ENCODE measurements at regions not wholly inside any gene's neighbourhood (a gene's known extent, or its start where the extent isn't known, plus 50 kb on each side); places are given as distances from the start of the nearest gene placed in this dataset.

DNA sequence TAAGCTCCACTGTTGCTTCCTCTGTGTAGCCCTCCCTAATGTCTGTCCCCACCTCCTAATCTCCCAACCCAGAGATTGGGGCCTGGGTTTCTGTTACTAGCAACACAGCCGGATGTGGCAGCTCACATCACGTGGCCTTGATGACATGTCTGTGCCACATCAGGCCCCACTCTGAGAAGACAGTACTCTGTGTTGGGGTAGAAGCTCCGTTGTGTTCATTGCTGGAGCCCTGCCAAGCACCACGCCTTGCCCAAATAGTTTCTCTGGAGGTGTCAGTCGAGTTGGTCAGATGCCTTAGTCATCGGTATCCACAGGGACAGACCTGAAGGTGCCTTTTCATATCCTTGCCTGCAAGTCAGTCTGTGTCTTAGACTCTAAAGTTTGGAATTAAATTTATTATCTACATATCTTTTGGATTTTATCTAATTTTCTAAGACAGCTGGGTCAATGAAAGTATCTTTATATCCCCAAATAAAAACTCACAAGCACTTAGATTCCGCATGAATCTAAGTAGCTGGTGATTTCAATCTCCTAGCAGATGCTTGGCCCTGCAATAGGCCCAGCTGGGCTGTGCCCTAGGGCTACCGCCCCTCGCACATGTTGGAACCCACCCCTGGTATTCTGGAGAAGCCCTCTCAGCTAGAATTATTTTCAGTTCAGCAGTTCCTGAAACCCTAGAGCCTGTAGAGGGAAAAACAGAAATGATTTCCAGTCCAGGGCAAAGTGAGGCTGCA lies 204.0 kb upstream of the TSHZ3 start:
- no peak for DNase-seq

DNA sequence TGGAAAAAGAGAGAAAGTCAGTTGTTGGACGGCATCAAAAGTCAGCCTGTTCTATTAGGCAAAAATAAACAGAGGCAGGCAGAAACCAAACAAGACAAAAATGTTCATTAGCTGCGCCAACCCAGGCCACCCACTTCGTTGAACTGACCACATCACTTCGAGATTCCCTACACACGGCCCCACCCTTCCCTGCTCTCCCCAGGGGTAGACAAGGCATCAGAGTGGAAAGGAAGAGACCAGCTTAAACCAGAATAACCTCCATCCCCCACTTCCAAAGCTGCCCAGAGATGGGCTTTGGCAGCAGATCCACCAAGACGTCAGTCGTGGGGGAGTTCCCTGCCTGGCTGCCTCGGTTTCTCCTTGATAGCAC lies 204.6 kb upstream of the TSHZ3 start:
- H3K27ac Mint-ChIP-seq, result no peak overlapping the region
- H3K27me3 Mint-ChIP-seq (ENCODE audit: low read depth in 3 of 3), result peaks cover 5 to 9% (median 7%) of the 10 kb centered on the region in 3 donors
- no peak overlapping the region for H3K4me3 Mint-ChIP-seq
- peaks cover 0 to 1% (median 0%) of the 10 kb centered on the region in 6 donors for H3K9me3 Mint-ChIP-seq
- no peak for DNase-seq
- no peaks in the 10 kb centered on the region for H3K36me3 Mint-ChIP-seq
- no peaks in the 10 kb centered on the region for H3K4me1 Mint-ChIP-seq

More for the DNA sequence above, 204.0 kb upstream of the TSHZ3 start:
- Mint-ChIP-seq H3K36me3 (no peaks in the 10 kb centered on the region), H3K4me3 (no peak overlapping the region), H3K4me1 (no peaks in the 10 kb centered on the region), H3K27me3 (ENCODE audit: low read depth in 3 of 3) (peaks cover 5 to 7% (median 7%) of the 10 kb centered on the region in 3 donors), H3K9me3 (peaks cover 0 to 1% (median 0%) of the 10 kb centered on the region in 6 donors), H3K27ac (no peak overlapping the region)

DNA sequence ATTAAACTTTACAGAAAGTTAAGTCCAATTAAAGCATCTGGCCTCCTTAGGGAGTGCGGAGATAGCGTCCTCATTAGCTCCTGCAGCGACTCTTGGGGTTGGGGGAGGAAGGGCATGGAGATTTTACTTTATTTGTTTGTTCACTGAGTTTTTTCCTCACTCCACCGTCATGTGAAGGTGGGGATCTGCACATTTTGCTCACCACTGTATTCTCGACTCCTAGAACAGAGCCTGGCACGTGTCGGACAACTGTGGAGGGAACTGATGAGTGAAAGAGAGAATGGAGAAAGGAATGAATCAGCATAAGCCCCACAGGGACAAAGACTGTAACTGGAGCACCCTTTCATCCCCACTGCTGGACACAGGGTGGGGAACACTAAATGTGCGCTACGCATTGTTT lies 205.1 kb upstream of the TSHZ3 start:
- no peak overlapping the region for H3K4me3 Mint-ChIP-seq
- H3K9me3 Mint-ChIP-seq, result peaks cover 0 to 1% (median 0%) of the 10 kb centered on the region in 6 donors
- DNase-seq, result no peak
- H3K27me3 Mint-ChIP-seq (ENCODE audit: low read depth in 3 of 3), result peaks cover 4 to 9% (median 7%) of the 10 kb centered on the region in 3 donors
- H3K4me1 Mint-ChIP-seq, result no peaks in the 10 kb centered on the region
- no peak overlapping the region for H3K27ac Mint-ChIP-seq
- H3K36me3 Mint-ChIP-seq, result no peaks in the 10 kb centered on the region

DNA sequence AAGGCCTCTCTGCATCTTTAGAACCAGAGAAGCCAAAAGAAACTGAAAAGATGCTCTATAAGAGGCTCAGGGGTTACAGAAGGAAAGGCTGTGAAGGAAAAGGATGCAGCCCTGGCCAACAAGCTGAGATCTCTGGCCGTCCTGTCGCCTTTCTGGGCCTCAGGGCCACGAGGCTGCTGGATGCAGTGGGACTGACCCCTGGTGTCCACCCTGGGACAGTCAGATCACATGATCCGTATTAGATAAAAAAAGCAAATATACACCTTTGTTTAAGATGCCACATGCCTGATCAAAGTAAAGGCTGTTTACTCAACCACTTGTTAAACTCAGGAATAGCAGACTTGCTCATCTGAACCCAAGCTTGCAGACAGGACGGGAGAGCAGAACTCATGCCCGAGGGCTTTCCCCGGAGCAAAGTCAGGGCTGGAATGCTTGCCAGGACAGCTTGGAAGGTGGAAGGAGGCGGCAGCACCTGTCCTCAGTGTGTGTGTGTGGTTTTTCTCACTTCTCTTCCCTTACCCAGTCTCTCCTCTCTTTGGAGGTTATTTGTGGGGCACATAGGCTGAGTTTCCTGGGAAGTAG lies 206.5 kb upstream of the TSHZ3 start:
- Mint-ChIP-seq H3K27ac (no peak overlapping the region), H3K4me1 (no peaks in the 10 kb centered on the region)
- DNase-seq, result no peak

DNA sequence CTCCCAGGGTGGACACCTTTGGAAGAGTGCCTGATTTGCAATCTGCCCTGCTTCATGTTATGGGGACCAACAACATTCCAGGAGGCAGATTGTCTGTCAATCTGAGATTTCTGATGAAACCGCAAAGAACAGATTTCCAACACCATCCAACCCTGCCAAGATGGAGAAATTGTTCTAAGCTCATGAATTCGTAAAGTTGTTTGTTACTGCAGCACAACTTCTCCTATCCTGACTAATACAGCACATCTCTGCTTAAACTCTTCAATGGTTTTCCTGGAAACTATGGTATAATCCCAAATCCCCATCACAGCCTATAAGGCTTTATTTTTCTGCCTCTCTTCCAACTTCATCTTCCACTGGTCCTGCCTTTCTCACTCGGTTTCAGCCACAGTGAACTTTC lies 210.3 kb upstream of the TSHZ3 start:
- Mint-ChIP-seq H3K9me3 (peaks cover 0 to 1% (median 0%) of the 10 kb centered on the region in 6 donors), H3K4me3 (no peak overlapping the region), H3K4me1 (no peaks in the 10 kb centered on the region), H3K36me3 (no peaks in the 10 kb centered on the region), H3K27me3 (ENCODE audit: low read depth in 3 of 3) (peaks cover 2 to 8% (median 4%) of the 10 kb centered on the region in 3 donors), H3K27ac (no peak overlapping the region)
- DNase-seq, result no peak

More for the DNA sequence above, 206.5 kb upstream of the TSHZ3 start:
- H3K4me3 Mint-ChIP-seq, result no peak overlapping the region
- H3K36me3 Mint-ChIP-seq, result no peaks in the 10 kb centered on the region
- H3K27me3 Mint-ChIP-seq (ENCODE audit: low read depth in 3 of 3), result peaks cover 2 to 7% (median 7%) of the 10 kb centered on the region in 3 donors
- peaks cover 0 to 1% (median 0%) of the 10 kb centered on the region in 6 donors for H3K9me3 Mint-ChIP-seq

DNA sequence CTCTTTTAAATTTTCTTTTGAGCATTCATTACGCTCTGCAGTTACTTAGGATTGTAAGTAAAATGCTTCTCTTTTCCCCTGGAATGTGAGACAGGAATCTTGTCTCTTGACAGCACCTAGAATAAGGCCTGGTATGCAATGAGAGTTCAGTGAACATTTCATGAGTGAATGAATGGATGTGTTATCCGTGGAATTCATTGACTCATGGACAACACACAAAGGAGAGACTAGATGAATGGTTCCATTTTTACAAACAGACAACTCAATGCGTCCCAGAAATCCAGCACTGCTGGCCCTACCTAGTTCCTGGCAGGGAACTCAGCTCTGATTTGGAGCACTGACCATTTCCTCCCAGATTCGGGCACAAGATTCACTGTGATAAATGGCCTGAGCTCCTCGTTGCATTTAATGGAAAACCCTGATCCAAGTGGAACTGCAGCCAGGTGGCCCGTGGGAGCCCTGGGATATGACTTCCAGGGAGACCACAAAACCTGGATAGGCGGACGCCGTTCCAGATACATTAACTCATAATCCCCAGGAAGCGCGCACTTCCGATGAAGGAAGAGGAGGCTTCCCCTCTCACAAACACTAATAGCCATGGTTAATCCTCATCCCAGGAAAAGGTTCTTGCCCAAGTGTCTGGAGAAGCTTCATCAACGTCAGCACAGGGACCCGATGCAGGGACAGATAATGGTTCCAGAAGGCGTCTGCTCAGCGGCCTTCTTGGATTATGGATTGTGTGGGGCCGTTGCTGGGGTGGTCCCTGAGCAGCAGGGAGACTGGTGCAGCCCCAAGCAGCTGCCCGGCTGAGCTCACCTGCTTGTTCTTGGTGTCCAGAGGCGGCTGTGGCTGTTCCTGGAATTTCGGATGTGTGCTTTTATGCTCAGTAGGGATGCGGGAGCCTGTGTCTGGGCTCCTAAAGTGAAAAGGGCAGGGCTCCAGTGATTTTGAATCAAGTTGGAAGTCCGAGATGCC lies 211.1 kb upstream of the TSHZ3 start:
- no peaks in the 10 kb centered on the region for H3K36me3 Mint-ChIP-seq
- H3K27me3 Mint-ChIP-seq (ENCODE audit: low read depth in 3 of 3), result peaks cover 3 to 8% (median 4%) of the 10 kb centered on the region in 3 donors
- DNase-seq, result no peak
- peaks cover 0 to 1% (median 0%) of the 10 kb centered on the region in 6 donors for H3K9me3 Mint-ChIP-seq
- H3K27ac Mint-ChIP-seq, result no peak overlapping the region
- H3K4me1 Mint-ChIP-seq, result no peaks in the 10 kb centered on the region
- no peak overlapping the region for H3K4me3 Mint-ChIP-seq

DNA sequence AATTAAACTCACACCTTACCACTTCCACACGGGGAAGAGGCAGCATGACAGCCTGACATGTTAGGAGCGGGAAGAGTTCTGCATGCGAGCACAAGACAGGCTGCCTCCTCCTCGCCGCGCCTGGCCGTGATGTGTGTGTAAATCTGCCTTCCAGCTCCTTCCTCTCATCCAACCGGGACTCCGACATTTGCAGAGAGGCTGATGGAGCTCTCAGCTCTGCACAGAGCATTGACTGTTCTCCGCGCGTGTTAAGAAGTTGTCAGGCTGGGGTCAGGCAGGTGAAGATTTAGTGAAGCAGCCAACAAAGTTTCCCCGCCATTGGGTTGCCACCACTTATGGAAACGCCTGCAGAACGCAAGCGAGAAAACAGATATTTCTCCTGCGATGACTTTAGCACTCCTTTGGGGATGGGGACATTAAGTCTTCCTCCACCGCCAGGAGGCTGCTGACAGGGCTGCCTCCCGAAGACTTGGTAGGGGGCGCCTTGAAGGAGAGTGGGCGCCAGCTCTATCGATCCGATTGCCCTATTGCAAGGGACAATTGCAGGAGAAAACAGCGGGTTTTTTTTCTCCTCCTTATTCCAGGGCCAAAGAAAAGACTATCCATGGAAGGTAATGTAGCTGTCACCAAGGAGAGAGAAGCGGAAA lies 213.9 kb upstream of the TSHZ3 start:
- Mint-ChIP-seq H3K4me3 (no peak overlapping the region), H3K27ac (no peak overlapping the region), H3K4me1 (no peaks in the 10 kb centered on the region), H3K36me3 (no peaks in the 10 kb centered on the region), H3K27me3 (ENCODE audit: low read depth in 3 of 3) (peaks cover 2 to 9% (median 3%) of the 10 kb centered on the region in 3 donors), H3K9me3 (peaks cover 0 to 2% (median 0%) of the 10 kb centered on the region in 6 donors)
- no peak for DNase-seq

DNA sequence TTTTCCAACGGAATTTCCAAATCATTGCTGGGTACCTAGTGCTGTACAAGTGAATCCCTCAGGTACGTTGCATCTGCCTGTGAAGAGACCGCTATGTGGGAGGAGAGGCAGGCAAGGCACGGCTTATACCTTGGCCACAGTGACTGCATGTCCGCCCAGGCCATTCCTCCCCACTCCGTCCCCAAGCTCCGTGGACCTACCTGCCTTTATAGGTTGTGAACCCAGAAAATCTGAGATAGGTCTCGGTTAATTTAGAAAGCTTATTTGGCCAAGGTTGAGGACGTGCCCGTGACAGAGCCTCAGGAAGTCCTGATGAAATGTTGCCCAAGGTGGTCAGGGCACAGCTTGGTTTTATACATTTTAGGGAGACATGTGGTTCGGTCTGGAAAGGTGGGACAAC lies 218.5 kb upstream of the TSHZ3 start:
- Mint-ChIP-seq H3K4me3 (no peak overlapping the region), H3K27me3 (ENCODE audit: low read depth in 3 of 3) (peaks cover 0 to 5% (median 2%) of the 10 kb centered on the region in 3 donors), H3K4me1 (no peaks in the 10 kb centered on the region), H3K27ac (no peak overlapping the region), H3K36me3 (no peaks in the 10 kb centered on the region), H3K9me3 (peaks cover 0 to 2% (median 0%) of the 10 kb centered on the region in 6 donors)
- no peak for DNase-seq

DNA sequence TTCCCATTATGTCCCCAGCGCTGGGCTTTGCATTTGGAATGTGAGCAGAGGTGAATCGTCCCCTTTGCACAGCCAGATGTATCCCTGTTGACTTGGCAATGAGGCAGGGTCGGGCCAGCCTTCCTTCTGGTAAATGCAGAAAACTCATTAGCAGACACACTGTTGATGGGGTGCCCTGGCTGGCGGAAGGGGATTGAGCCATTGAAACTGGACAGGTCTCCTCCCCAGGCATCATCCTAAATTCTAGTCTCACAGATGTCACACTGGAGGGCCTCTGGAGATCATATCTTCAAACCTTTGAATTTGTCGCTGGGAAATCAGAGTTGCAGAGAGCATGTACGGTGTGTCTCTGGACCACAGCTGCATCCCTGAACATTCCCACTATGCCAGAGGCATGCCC lies 219.5 kb upstream of the TSHZ3 start:
- H3K27ac Mint-ChIP-seq, result no peak overlapping the region
- no peaks in the 10 kb centered on the region for H3K4me1 Mint-ChIP-seq
- H3K9me3 Mint-ChIP-seq, result peaks cover 0 to 2% (median 0%) of the 10 kb centered on the region in 6 donors
- no peak overlapping the region for H3K4me3 Mint-ChIP-seq
- DNase-seq, result no peak
- peaks cover 0 to 5% (median 2%) of the 10 kb centered on the region in 3 donors for H3K27me3 Mint-ChIP-seq (ENCODE audit: low read depth in 3 of 3)
- no peaks in the 10 kb centered on the region for H3K36me3 Mint-ChIP-seq

DNA sequence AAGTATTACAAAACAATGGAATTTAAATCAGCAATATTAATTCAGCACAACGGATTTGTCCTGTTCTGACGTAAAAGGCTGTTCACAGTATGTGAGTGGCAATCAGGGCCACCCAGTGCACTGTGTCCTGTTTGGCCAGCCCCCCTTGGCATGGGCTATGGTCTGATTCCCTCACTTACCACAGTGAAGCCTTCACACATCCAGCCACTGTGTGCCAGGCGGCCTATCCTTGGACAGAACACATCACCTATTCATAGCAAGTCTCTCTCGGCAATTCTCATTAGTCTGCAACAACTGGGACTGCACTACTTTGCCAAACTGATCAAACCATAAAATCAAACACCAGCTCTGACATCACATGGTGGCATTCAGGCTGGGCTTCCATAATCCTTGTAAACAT lies 221.5 kb upstream of the TSHZ3 start:
- H3K27ac Mint-ChIP-seq, result no peak overlapping the region
- H3K4me3 Mint-ChIP-seq, result no peak overlapping the region
- H3K4me1 Mint-ChIP-seq, result no peaks in the 10 kb centered on the region
- no peak for DNase-seq
- H3K36me3 Mint-ChIP-seq, result no peaks in the 10 kb centered on the region
- peaks cover 0 to 11% (median 0%) of the 10 kb centered on the region in 3 donors for H3K27me3 Mint-ChIP-seq (ENCODE audit: low read depth in 3 of 3)
- peaks cover 0 to 2% (median 0%) of the 10 kb centered on the region in 6 donors for H3K9me3 Mint-ChIP-seq

DNA sequence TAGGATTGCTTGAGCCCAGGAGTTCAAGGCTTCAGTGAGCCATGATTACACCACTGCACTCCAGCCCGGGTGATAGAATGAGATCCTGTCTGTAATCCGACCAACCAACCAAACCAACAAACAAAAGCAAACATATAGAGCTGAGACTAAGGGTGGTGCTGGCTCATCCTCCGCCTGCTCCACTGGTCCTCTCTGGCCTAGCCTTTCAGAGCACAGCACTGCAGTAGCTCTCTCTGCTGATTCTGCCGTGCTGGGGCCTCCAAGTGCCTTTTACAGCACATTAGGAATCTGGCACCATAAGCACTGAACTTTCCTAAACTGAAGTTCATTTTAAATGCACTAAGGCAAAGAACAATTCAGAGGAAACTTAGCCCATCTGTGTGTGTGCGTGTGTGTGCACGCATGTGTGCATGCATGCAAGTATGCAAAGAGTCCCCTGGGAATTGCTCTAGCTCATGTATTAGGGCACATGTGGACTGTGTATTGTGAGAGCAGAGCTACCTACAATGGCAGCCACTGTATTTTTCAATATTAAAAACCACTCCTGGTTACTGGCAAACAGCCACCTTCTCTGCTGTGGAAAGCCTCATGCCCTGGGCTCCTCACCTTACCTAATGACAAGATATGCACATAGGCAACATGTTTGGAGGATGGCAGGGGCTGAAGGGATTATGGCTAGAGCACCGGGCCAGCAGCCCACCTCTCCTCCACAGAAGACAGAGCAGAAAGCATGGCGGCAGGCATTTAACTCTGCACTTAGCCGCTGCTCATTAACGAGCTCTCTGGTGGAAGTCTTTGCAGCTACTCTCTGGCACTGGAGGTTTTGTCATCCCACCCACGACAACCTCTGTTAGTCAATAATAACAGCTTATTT lies 223.1 kb upstream of the TSHZ3 start:
- Mint-ChIP-seq H3K4me3 (no peak overlapping the region), H3K27me3 (ENCODE audit: low read depth in 3 of 3) (peaks cover 0 to 10% (median 0%) of the 10 kb centered on the region in 3 donors), H3K27ac (no peak overlapping the region)

DNA sequence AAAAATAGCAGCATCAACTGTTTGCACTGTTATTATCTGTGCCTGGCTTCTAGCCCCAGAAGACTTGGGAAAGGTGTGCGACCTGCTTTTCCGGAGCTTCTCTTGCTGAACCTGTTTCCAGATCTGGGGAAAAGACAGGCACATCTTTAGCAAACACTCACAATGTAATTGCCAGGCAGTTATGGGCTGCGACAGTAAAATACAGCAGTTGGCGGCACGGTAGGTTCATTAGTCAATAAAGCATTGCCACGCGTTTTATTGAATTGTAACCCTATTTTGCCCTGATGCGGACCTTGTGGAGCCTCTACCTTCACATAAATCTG lies 223.7 kb upstream of the TSHZ3 start:
- Mint-ChIP-seq H3K4me1 (no peaks in the 10 kb centered on the region), H3K36me3 (no peaks in the 10 kb centered on the region), H3K27me3 (ENCODE audit: low read depth in 3 of 3) (peaks cover 0 to 10% (median 3%) of the 10 kb centered on the region in 3 donors), H3K9me3 (no peaks in the 10 kb centered on the region), H3K4me3 (no peak overlapping the region), H3K27ac (no peak overlapping the region)
- DNase-seq, result no peak

More for the DNA sequence above, 223.1 kb upstream of the TSHZ3 start:
- DNase-seq, result no peak
- Mint-ChIP-seq H3K9me3 (no peaks in the 10 kb centered on the region), H3K36me3 (no peaks in the 10 kb centered on the region), H3K4me1 (no peaks in the 10 kb centered on the region)
